GM18507 (cell line): ENCODE measurements at regions not wholly inside any gene's neighbourhood (a gene's known extent, or its start where the extent isn't known, plus 50 kb on each side); places are given as distances from the start of the nearest gene placed in this dataset.

Experiments used
- DNase-seq: peaks from one replicate; pipeline ENCODE4 v3.0.0; 2011; ENCODE audit warnings: low read depth; ENCODE audit not compliant: insufficient read length; ENCODE audit errors: extremely low spot score
- FAIRE-seq: peaks from 2 replicates; lab custom pipeline; 2011; peaks lifted over from hg19 to GRCh38; lab: Jason Lieb, UNC

- FAIRE-seq (no peak), DNase-seq (no peak)
Observed at GRCh38 chr4:3863841-3864741, 97.9 kb downstream of the ADRA2C start.

GRCh38 chr4:3864742-3865721 lies 98.8 kb downstream of the ADRA2C start:
- FAIRE-seq, result no peak
- no peak for DNase-seq

- no peak for FAIRE-seq
- no peak for DNase-seq
Observed at GRCh38 chr4:3865986-3866812, 100.0 kb downstream of the ADRA2C start.

GRCh38 chr4:3866813-3867129 lies 100.6 kb downstream of the ADRA2C start:
- DNase-seq (no peak), FAIRE-seq (no peak)

- no peak for DNase-seq
- FAIRE-seq, result no peak
Observed at GRCh38 chr4:3867403-3868100, 101.4 kb downstream of the ADRA2C start.

GRCh38 chr4:3868211-3869173 lies 102.3 kb downstream of the ADRA2C start:
- FAIRE-seq, result no peak

GRCh38 chr4:3869174-3869572 lies 103.0 kb downstream of the ADRA2C start:
- DNase-seq, result no peak
- FAIRE-seq, result no peak

More at GRCh38 chr4:3868211-3869173, 102.3 kb downstream of the ADRA2C start:
- DNase-seq, result no peak

GRCh38 chr4:3869661-3870566 lies 103.7 kb downstream of the ADRA2C start:
- FAIRE-seq (no peak), DNase-seq (no peak)

GRCh38 chr4:3870567-3870962 lies 104.4 kb downstream of the ADRA2C start:
- no peak for DNase-seq
- no peak for FAIRE-seq

GRCh38 chr4:3871181-3871852 lies 105.1 kb downstream of the ADRA2C start:
- DNase-seq (no peak), FAIRE-seq (no peak)

GRCh38 chr4:3871881-3872833 lies 106.0 kb downstream of the ADRA2C start:
- FAIRE-seq (no peak), DNase-seq (no peak)

GRCh38 chr4:3872834-3873313 lies 106.7 kb downstream of the ADRA2C start:
- no peak for DNase-seq
- FAIRE-seq, result no peak

GRCh38 chr4:3873408-3874027 lies 107.3 kb downstream of the ADRA2C start:
- no peak for FAIRE-seq
- DNase-seq, result no peak

- FAIRE-seq, result no peak
Observed at GRCh38 chr4:3874028-3874415, 107.8 kb downstream of the ADRA2C start.

More at GRCh38 chr4:3874028-3874415, 107.8 kb downstream of the ADRA2C start:
- DNase-seq, result no peak
